DND-41 (cell line): ENCODE measurements at regions not wholly inside any gene's neighbourhood (a gene's known extent, or its start where the extent isn't known, plus 50 kb on each side); places are given as distances from the start of the nearest gene placed in this dataset.

Source experiments
- ATAC-seq: fragments of 200-7000 bp; cut with Tn5 transposase; 3 replicates; pipeline ENCODE4 v1.9.1; 2021; ENCODE audit warnings: low read depth; ENCODE audit not compliant: insufficient read depth
- DNase-seq: peaks from one replicate; pipeline ENCODE4 v3.0.0-alpha.2; 2020
- H2AFZ ChIP-seq: 2 replicates; pipeline ENCODE4 v1.6.0; 2012; ENCODE audit warnings: low read depth, low read length
- H3K27ac ChIP-seq: 2 replicates; pipeline ENCODE4 v1.5.1; 2012; ENCODE audit warnings: low read length, inconsistent platforms
- H3K27me3 ChIP-seq: fragments of 200-600 bp; sonication (generic); 2 replicates; pipeline ENCODE4 v1.6.0; 2012; ENCODE audit warnings: low read length, mild to moderate bottlenecking, inconsistent platforms; ENCODE audit not compliant: insufficient read depth, poor library complexity
- H3K36me3 ChIP-seq: 2 replicates; pipeline ENCODE4 v1.5.1; 2012; ENCODE audit warnings: low read length, inconsistent platforms; ENCODE audit not compliant: insufficient read depth
- H3K4me1 ChIP-seq: 2 replicates; pipeline ENCODE4 v1.5.1; 2012; ENCODE audit warnings: mild to moderate bottlenecking, low read length; ENCODE audit not compliant: insufficient read depth
- H3K4me2 ChIP-seq: 2 replicates; pipeline ENCODE4 v1.6.0; 2012; ENCODE audit warnings: mild to moderate bottlenecking, moderate library complexity, low read length, inconsistent platforms; ENCODE audit not compliant: insufficient read depth
- H3K4me3 ChIP-seq, 2 experiments: fragments of 200-600 bp in 1 of 2; shearing (Covaris generic) in 1 of 2; 2 replicates each; pipeline ENCODE4 v1.5.1; 2012 to 2016; ENCODE audit warnings: inconsistent platforms in 2 of 2, low read length in 2 of 2, mild to moderate bottlenecking in 2 of 2, low read depth in 1 of 2, moderate library complexity in 1 of 2
- H3K79me2 ChIP-seq: 2 replicates; pipeline ENCODE4 v1.6.0; 2012; ENCODE audit warnings: low read length, inconsistent platforms; ENCODE audit not compliant: insufficient read depth
- H3K9ac ChIP-seq: 2 replicates; pipeline ENCODE4 v1.6.0; 2012; ENCODE audit warnings: low read depth, mild to moderate bottlenecking, inconsistent platforms, low read length, moderate library complexity
- H3K9me3 ChIP-seq: 2 replicates; pipeline ENCODE4 v1.5.1; 2012; ENCODE audit warnings: low read length, moderate library complexity, mild to moderate bottlenecking, inconsistent platforms; ENCODE audit not compliant: insufficient read depth, severe bottlenecking
- H4K20me1 ChIP-seq: 2 replicates; pipeline ENCODE4 v1.6.0; 2012; ENCODE audit warnings: low read length; ENCODE audit not compliant: insufficient read depth
- CTCF ChIP-seq: IDR thresholded peaks from 2 replicates; pipeline ENCODE4 v1.5.1; 2012; ENCODE audit warnings: borderline replicate concordance, low read length, moderate library complexity, mild to moderate bottlenecking; ENCODE audit not compliant: poor library complexity, severe bottlenecking; ENCODE audit errors: extremely low read depth
- EZH2 ChIP-seq: IDR thresholded peaks from 3 replicates; pipeline ENCODE4 v1.6.1; 2012; ENCODE audit warnings: borderline replicate concordance, low read depth, mild to moderate bottlenecking, moderate library complexity, low read length, inconsistent platforms; ENCODE audit not compliant: severe bottlenecking

GRCh38 chr12:67810166-67810565 is 161.6 kb downstream of the DYRK2 start:
- no peak overlapping the region for H3K9ac ChIP-seq
- no peaks in the 10 kb centered on the region for H3K79me2 ChIP-seq
- no peaks in the 10 kb centered on the region for H4K20me1 ChIP-seq
- no peak overlapping the region for H3K4me2 ChIP-seq
- no peak for ATAC-seq
- TF ChIP-seq CTCF (no peak), EZH2 (no peak)
- H3K9me3 ChIP-seq, result peaks cover 2% of the 10 kb centered on the region
- no peak overlapping the region for H3K4me3 ChIP-seq
- DNase-seq, result no peak
- H3K27me3 ChIP-seq, result no peaks in the 10 kb centered on the region
- H3K36me3 ChIP-seq, result no peaks in the 10 kb centered on the region
- H2AFZ ChIP-seq, result no peak overlapping the region
- H3K4me1 ChIP-seq, result peaks cover 8% of the 10 kb centered on the region
- no peak overlapping the region for H3K27ac ChIP-seq

- no peaks in the 10 kb centered on the region for H3K27me3 ChIP-seq
- no peaks in the 10 kb centered on the region for H4K20me1 ChIP-seq
- TF ChIP-seq CTCF (no peak), EZH2 (no peak)
- H3K36me3 ChIP-seq, result no peaks in the 10 kb centered on the region
- H2AFZ ChIP-seq, result no peak overlapping the region
- no peak overlapping the region for H3K27ac ChIP-seq
- DNase-seq (no peak), ATAC-seq (no peak)
- H3K4me2 ChIP-seq, result no peak overlapping the region
- no peaks in the 10 kb centered on the region for H3K79me2 ChIP-seq
- H3K4me1 ChIP-seq, result no peaks in the 10 kb centered on the region
- H3K4me3 ChIP-seq, result no peak overlapping the region
- peaks cover 12% of the 10 kb centered on the region for H3K9me3 ChIP-seq
- H3K9ac ChIP-seq, result no peak overlapping the region
Measured at GRCh38 chr12:67811437-67812361, 163.2 kb downstream of the DYRK2 start.

- Histone ChIP-seq H3K9ac (no peak overlapping the region), H3K27ac (no peak overlapping the region), H3K79me2 (no peaks in the 10 kb centered on the region), H2AFZ (no peak overlapping the region), H3K4me1 (no peaks in the 10 kb centered on the region), H3K4me3 (no peak overlapping the region), H3K27me3 (no peaks in the 10 kb centered on the region), H3K36me3 (no peaks in the 10 kb centered on the region), H3K4me2 (no peak overlapping the region), H3K9me3 (peaks cover 14% of the 10 kb centered on the region), H4K20me1 (no peaks in the 10 kb centered on the region)
- TF ChIP-seq EZH2 (no peak), CTCF (no peak)
- ATAC-seq, result no peak
- no peak for DNase-seq
Measured at GRCh38 chr12:67813456-67813904, 164.9 kb downstream of the DYRK2 start.
